HG03139 (cell line): ENCODE measurements at regions not wholly inside any gene's neighbourhood (a gene's known extent, or its start where the extent isn't known, plus 50 kb on each side); places are given as distances from the start of the nearest gene placed in this dataset.
A peak's percentile ranks its signal among the peaks of the same experiment; 100 is the strongest.

Experiments used
- ATAC-seq: cut with Tn5 transposase; IDR thresholded peaks from one replicate; pipeline ENCODE4 v1.9.1; 2021; ENCODE audit not compliant: unreplicated experiment

- no peak for ATAC-seq
These were observed 109.0 kb upstream of the SLC4A7 start for GRCh38 chr3:27593173-27593572.

DNA sequence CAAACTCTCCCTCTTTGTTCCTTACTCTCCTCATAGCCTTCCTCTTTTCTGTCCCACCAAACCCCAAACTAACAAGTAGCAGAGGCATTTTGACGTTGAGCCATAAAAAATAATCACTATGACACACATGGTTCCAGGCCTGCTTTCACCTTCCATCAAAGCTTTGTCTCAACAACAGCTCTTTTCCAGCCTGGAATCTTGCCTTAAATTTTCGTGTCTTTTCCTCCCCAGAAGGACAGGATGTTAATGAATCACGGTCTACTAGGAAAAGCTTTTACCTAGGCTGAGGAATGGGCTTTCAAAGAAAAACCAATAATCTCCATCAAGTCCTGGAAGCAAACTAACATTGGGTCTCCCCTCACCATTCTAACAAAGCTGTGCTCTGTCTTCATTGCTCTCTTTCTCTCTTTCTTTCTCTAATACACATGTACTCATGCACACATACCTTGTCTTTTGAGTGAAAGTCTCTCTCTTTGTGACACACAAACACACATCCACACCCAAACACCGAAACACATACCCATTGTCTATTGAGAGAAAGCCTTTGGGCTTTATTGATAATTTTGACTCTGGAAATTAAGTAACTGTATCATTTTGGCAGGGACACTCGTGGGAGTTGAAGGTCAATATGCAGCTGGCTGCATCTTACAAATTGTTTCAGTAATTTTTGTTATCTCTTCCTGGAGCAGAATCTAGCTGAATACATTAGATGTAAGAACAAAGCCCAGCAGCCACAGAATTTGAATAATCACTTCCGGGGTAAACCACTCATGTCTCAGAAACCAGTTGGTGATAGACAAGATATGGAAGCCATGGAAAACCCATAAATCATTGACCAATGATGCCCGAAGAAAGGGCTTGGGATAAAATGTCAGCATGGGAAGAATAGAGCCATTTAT lies 107.4 kb upstream of the SLC4A7 start:
- ATAC-seq: peak; percentile 70

DNA sequence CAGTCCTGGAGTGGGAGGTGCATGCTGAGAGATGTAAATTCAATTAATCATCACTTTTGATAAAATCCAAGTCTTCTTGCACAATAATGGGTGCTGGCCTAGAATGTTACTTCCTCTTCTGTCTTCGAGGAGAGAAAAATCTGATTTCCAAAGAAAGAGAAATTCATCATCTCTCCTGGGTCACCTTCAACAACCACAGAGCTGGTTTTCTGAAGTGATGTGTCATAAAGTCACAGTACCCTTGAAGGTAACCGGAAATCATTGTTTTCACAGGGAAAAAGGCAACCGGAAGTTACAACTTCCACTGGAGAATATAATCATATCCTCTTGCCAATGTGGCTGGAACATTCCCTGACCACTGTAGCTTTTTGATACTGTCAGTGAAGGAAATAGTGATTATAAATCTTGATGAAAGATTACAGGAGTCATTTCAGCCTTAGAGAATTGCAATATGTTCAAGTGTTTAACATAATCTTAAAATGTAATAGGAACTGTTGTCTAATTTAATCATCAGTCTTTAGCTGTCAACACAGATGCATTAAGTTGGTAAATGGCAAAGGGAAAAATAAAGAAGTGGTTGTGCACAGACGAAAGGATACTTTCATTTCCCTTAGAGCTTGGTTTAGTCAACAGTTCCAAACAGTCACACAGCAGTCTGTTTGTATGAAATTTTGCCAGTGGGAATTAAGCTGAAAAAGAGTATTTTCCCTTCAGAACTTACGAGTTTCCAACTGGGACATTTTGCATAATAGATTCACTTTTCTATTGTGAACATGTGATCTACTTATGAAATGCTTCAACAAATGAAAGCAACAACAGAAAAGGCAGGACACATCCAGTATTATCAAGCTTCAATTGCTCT lies 106.5 kb upstream of the SLC4A7 start:
- ATAC-seq: no peak

DNA sequence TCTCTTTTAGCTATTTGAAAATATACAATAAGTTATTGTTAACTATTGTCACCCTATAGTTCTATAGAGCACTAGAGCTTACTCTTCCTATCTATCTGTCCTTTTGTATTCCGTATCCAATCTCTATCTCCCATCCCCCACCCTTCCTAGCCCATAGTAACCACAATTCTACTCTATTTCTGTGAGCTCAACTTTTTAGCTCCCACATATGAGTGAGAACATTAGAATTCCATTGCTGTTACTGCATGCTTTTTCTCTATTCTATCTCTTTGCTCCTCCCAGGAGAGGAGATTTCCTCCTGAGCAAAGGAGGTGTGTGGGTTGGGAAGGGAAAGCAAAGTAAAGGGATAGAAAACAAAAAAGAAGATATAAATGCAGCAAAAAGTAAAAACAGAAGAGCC lies 105.6 kb upstream of the SLC4A7 start:
- no peak for ATAC-seq

GRCh38 chr3:27585429-27585828 lies 101.2 kb upstream of the SLC4A7 start:
- no peak for ATAC-seq

DNA sequence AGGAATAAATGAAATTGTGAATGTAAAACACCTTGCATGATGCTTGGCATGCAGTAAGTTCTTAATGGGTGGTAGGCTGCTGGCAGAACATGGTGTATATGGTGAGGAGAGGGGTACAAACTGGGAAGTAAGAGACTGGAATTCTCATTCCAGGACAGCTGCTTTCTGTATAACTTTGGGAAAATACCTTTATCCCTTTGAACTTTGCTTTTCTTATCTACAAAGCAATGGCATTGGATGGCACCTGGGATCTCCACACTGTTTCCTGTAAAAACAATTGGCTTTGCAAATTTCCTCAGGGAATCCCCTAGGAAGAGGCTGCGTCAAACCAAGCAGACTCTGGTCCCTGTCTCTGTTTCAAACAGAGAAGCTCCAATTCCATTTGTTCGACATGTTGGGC lies 100.7 kb upstream of the SLC4A7 start:
- ATAC-seq: no peak

- ATAC-seq: no peak
These were observed 97.7 kb upstream of the SLC4A7 start for GRCh38 chr3:27581852-27582251.

- ATAC-seq: no peak
These were observed 93.8 kb upstream of the SLC4A7 start for GRCh38 chr3:27578032-27578431.

GRCh38 chr3:27577504-27577903 lies 93.3 kb upstream of the SLC4A7 start:
- ATAC-seq: no peak

DNA sequence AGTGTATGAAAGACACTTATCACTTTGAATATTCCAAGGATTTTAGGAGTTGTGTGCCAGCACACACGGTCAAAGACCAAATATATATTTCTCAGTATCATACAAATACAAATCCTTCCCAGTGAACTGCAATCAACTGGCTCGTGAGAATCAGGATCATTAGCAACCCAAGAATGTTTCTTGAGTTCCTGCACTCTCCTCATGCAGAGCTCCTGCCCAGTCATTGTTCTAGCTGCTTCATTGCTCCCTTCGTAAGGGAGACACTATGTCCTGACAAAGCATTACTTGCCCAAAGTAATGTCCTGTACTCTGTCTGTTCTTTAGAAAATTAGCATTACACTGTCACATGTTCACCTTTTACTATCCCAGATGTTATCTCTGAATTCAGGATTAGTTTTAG lies 92.0 kb upstream of the SLC4A7 start:
- ATAC-seq: no peak

DNA sequence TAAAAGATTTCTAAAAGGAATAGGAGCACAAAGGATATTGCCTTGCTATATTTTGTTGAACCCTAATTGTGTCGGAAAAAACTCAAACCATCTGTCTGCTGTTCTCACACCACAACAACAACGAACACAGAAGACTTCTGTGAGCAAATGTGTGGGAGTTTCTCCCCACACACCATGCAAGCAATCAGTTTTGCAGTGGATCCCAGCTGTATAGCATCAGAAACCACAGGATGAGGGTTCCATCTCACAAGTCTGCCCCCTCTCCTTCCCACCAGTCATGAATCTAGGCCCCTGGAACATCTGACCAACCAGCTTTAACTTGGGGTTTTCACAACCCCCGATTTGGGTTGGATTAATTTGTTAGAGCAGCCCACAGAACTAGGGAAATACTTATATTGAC lies 91.3 kb upstream of the SLC4A7 start:
- no peak for ATAC-seq

GRCh38 chr3:27574438-27574795 lies 90.2 kb upstream of the SLC4A7 start:
- ATAC-seq: no peak

DNA sequence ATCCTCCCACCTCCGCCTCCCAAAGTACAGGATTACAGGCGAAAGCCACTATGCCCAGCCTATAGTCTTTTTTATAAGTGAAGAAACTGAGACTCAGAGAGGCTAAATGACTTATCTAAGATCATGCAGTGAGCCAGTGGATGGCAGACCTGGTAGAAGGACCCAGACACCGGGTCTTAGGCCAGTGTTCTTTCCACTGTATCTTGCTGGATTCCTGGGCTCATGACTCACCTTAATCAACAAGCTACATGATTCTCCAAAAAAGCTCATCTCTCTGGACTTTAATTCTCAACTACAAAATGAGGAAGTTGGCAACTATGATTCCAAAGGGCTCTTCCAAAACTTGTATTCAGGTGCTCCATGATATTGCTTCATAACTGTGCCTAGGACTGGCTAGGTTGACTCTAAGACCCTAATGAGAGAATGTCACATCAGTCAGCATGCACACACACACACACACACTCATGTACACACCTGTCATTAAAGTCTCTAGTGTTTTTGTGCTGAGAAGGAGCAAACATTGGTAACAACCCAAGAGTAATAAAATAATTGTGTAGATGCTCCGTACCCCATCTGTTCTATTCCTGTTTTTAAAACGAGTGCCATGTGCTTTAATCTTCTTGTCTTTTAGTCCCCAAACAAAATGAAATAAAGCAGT lies 89.7 kb upstream of the SLC4A7 start:
- no peak for ATAC-seq

GRCh38 chr3:27573138-27573537 lies 89.0 kb upstream of the SLC4A7 start:
- no peak for ATAC-seq

- no peak for ATAC-seq
These were observed 87.2 kb upstream of the SLC4A7 start for GRCh38 chr3:27571345-27571744.

DNA sequence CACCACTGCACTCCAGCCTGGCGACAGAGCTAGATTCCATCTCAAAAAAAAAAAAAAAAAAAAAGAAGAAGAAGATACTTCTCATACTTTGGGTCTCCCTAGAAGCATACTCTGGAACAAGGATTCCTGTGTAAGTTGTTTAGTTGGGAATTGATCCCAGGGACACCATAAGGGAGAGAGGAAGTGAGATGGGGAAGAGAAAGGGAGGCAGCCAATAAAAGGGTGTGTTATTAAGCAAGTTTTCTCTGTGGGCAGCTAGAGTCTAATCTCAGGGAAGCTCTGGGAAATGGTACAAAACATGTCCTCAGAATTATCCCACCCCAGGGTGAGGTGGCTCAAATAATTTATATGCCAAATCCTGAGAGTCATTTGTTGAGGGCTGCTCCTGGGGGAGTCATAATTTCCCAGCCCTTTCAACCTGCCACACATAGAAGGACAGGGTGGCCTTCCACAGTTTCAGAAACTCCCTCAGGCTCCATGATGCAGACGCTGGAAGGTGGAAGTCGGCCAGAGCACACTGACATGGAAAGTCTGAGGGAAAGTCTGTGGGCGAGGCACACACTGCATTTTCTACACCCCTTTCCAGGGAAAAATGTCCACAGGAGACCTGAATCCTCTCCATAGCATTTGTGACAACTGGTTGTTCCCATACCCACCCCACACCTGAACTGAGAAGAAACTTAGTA lies 86.4 kb upstream of the SLC4A7 start:
- ATAC-seq: no peak

- no peak for ATAC-seq
These were observed 84.2 kb upstream of the SLC4A7 start for GRCh38 chr3:27568393-27568792.

DNA sequence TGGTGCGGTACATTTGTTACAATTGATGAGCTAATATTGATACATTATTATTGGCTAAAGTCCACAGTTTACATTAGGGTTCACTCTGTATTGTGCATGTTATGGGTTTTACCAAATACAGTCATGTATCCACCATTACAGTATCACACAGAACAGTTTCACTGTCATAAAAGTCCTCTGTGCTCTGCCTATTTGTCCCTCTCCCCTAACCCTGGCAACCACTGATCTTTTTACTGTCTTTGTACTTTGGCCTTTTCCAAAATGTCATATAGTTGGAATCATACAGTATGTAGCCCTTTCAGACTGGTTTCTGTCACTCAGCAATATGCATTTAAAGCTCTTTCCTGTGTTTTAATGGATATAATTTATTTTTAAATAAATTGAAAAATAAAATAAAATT lies 83.1 kb upstream of the SLC4A7 start:
- no peak for ATAC-seq

GRCh38 chr3:27565201-27565852 lies 81.1 kb upstream of the SLC4A7 start:
- ATAC-seq: no peak

GRCh38 chr3:27561576-27561975 lies 77.4 kb upstream of the SLC4A7 start:
- no peak for ATAC-seq
